Panc1 (cell line): ENCODE measurements at regions not wholly inside any gene's neighbourhood (a gene's known extent, or its start where the extent isn't known, plus 50 kb on each side); places are given as distances from the start of the nearest gene placed in this dataset.

Source experiments
- ATAC-seq: fragments of 200-7000 bp; cut with Tn5 transposase; 2 replicates; pipeline ENCODE4 v1.9.1; 2020; ENCODE audit warnings: mild to moderate bottlenecking, moderate library complexity
- BruUV-seq: library from RNA; stranded (reverse); fragments of 400-500 nt; replicated peaks from 2 replicates; lab custom pipeline; 2021; lab: Mats Ljungman, UMichigan
- CTCF ChIA-PET: fragments of 300-600 bp; sonication (Branson Sonifier 250); formaldehyde crosslinking; loops from one replicate; lab custom pipeline; 2022; ENCODE audit warnings: antibody characterized with exemption; lab: Charles Lee
- POLR2A ChIA-PET: fragments of 300-600 bp; sonication (Branson Sonifier 250); formaldehyde crosslinking; loops from one replicate; lab custom pipeline; 2022; ENCODE audit warnings: antibody characterized with exemption; lab: Charles Lee
- DNase-seq: peaks from one replicate; pipeline ENCODE4 v3.0.0-alpha.2; 2010; ENCODE audit warnings: low read depth, low spot score
- H3K27ac ChIP-seq: 2 replicates; pipeline ENCODE4 v1.5.1; 2011; ENCODE audit warnings: mild to moderate bottlenecking, low read length, inconsistent platforms
- H3K27me3 ChIP-seq: fragments of 200-500 bp; sonication (Bioruptor generic); 2 replicates; pipeline ENCODE4 v1.6.0; 2014; ENCODE audit warnings: low read length, inconsistent platforms; ENCODE audit not compliant: control insufficient read depth, insufficient read depth
- H3K36me3 ChIP-seq: fragments of 200-500 bp; sonication (Bioruptor generic); 2 replicates; pipeline ENCODE4 v1.5.1; 2014; ENCODE audit warnings: inconsistent platforms, mild to moderate bottlenecking, low read length, moderate library complexity; ENCODE audit not compliant: control insufficient read depth, insufficient read depth
- H3K4me1 ChIP-seq: 2 replicates; pipeline ENCODE4 v1.5.1; 2011; ENCODE audit warnings: inconsistent platforms, mild to moderate bottlenecking, low read length, moderate library complexity; ENCODE audit not compliant: control insufficient read depth, insufficient read depth
- H3K4me3 ChIP-seq, 2 experiments: 2 replicates each; pipeline ENCODE4 v1.5.1; 2011 to 2012; ENCODE audit warnings: low read depth in 2 of 2, low read length in 2 of 2, mild to moderate bottlenecking in 2 of 2, inconsistent platforms in 1 of 2, moderate library complexity in 1 of 2
- H3K9me3 ChIP-seq: fragments of 200-500 bp; sonication (Bioruptor generic); 2 replicates; pipeline ENCODE4 v1.5.1; 2014; ENCODE audit warnings: low read depth, mild to moderate bottlenecking, inconsistent platforms, low read length, moderate library complexity; ENCODE audit not compliant: control insufficient read depth, insufficient read depth
- POLR2AphosphoS5 ChIP-seq: IDR thresholded peaks from 2 replicates; pipeline ENCODE4 v1.6.1; 2012; ENCODE audit warnings: mild to moderate bottlenecking, low read depth, low read length, moderate library complexity
- SIN3A ChIP-seq: IDR thresholded peaks from 2 replicates; pipeline ENCODE4 v1.6.1; 2012; ENCODE audit warnings: low read depth, mild to moderate bottlenecking, low read length, moderate library complexity, borderline replicate concordance; ENCODE audit not compliant: insufficient read depth
- TCF7L2 ChIP-seq: IDR thresholded peaks from 2 replicates; pipeline ENCODE4 v1.6.1; 2011; ENCODE audit warnings: mild to moderate bottlenecking, low read depth, low read length, inconsistent platforms
- in situ Hi-C: cut with HindIII; loops from 2 replicates; pipeline ENCODE4 v1.10.0; 2016; ENCODE audit warnings: low sequenced_read_pairs, low pct_unique_long_range_greater_than_20kb
- intact Hi-C: fragments of 100-400 bp; cut with micrococcal nuclease; formaldehyde crosslinking; loops from one replicate; pipeline ENCODE4 v1.10.0; 2022; ENCODE audit not compliant: unreplicated experiment
- TF ChIP-seq, protein P1 (sequence below): fragments of 450-650 bp; IDR thresholded peaks from 2 replicates; pipeline ENCODE4 v1.5.1; 2017; ENCODE audit warnings: mild to moderate bottlenecking
- TF ChIP-seq, protein P2 (sequence below), 2 experiments: IDR thresholded peaks; 2 replicates each; pipeline ENCODE4 v1.6.1; 2011 to 2012; ENCODE audit warnings: low read depth in 2 of 2, control low read depth in 1 of 2, low read length in 1 of 2, mild to moderate bottlenecking in 1 of 2, moderate library complexity in 1 of 2; ENCODE audit not compliant: insufficient read depth in 1 of 2

DNA sequence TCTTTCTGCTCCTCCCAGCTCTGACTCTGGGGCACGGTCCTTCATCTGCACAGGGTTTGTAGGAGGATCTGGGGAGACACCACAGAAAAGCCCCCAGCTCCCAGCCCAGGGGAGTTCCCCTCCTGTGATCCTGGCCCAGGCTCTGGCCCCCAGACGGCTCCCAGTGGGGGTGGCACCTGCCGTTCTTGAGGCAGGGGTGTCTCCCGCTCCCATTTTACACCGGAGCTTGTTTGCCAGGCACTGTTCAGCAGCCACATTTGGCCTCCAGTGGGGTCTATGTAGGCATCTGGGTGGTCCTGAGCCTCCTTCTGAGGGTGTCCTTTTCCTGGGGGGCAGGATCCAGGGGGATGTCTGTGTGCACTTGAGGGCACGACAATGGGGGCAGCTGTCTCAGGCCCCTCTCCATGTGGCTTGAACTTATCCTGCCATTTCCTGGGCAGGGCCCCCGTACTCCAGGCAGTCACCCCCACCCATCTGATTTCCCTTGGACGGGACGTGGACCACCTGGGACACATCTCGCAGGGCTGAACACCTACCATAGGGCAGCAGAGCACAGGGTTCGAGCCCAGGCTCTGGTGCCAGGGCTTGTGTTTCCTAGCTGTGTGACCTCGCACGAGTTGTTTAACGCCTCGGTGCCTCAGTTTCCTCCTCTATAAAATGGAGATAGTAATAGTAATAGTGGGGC is 275.0 kb upstream of the MVB12B start:
- Histone ChIP-seq H3K9me3 (no peaks in the 10 kb centered on the region), H3K36me3 (no peaks in the 10 kb centered on the region), H3K4me3 (no peak overlapping the region), H3K4me1 (peaks cover 17% of the 10 kb centered on the region), H3K27ac (no peak overlapping the region), H3K27me3 (no peaks in the 10 kb centered on the region)
- TF ChIP-seq SIN3A (no peak), POLR2AphosphoS5 (no peak), TCF7L2 (no peak)
- TF ChIP-seq, protein P1, sequence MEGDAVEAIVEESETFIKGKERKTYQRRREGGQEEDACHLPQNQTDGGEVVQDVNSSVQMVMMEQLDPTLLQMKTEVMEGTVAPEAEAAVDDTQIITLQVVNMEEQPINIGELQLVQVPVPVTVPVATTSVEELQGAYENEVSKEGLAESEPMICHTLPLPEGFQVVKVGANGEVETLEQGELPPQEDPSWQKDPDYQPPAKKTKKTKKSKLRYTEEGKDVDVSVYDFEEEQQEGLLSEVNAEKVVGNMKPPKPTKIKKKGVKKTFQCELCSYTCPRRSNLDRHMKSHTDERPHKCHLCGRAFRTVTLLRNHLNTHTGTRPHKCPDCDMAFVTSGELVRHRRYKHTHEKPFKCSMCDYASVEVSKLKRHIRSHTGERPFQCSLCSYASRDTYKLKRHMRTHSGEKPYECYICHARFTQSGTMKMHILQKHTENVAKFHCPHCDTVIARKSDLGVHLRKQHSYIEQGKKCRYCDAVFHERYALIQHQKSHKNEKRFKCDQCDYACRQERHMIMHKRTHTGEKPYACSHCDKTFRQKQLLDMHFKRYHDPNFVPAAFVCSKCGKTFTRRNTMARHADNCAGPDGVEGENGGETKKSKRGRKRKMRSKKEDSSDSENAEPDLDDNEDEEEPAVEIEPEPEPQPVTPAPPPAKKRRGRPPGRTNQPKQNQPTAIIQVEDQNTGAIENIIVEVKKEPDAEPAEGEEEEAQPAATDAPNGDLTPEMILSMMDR = no peak
- TF ChIP-seq, protein P2, sequence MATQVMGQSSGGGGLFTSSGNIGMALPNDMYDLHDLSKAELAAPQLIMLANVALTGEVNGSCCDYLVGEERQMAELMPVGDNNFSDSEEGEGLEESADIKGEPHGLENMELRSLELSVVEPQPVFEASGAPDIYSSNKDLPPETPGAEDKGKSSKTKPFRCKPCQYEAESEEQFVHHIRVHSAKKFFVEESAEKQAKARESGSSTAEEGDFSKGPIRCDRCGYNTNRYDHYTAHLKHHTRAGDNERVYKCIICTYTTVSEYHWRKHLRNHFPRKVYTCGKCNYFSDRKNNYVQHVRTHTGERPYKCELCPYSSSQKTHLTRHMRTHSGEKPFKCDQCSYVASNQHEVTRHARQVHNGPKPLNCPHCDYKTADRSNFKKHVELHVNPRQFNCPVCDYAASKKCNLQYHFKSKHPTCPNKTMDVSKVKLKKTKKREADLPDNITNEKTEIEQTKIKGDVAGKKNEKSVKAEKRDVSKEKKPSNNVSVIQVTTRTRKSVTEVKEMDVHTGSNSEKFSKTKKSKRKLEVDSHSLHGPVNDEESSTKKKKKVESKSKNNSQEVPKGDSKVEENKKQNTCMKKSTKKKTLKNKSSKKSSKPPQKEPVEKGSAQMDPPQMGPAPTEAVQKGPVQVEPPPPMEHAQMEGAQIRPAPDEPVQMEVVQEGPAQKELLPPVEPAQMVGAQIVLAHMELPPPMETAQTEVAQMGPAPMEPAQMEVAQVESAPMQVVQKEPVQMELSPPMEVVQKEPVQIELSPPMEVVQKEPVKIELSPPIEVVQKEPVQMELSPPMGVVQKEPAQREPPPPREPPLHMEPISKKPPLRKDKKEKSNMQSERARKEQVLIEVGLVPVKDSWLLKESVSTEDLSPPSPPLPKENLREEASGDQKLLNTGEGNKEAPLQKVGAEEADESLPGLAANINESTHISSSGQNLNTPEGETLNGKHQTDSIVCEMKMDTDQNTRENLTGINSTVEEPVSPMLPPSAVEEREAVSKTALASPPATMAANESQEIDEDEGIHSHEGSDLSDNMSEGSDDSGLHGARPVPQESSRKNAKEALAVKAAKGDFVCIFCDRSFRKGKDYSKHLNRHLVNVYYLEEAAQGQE (IDR thresholded peaks at IDR 0.05; ENCODE audit: insufficient read depth in 1 of 2, low read depth in 2 of 2, low read length in 1 of 2) = no peak
- ATAC-seq = no peak
- no peak for DNase-seq
- in situ Hi-C loops = no loop called here
- ChIA-PET CTCF (no interaction called here), POLR2A (interaction anchor here (0.5 kb wide), 1 partner anchor 212 kb away, joined by 4 read pairs; no protein-coding TSS in a partner anchor)
- no TSS peak for BruUV-seq
- intact Hi-C loops = no loop called here

DNA sequence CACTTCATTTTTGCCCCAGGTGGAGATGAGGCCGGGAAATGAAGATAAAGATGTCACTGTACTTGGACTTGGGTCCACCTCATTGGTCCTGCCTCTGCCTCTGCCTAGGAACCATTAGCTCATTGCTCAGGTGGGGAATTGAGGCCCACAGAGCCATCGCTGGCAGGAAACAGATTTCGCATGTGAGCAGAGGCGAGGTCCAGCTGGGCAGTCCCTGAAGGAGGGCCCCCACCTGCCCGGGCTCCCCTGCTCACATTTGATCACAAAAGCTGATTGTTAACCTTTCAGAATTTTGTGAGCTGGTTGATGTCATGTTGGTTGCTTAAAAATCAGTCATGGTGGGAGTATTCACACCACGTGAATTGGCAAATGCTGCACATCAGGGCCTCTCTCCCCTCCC is 273.8 kb upstream of the MVB12B start:
- DNase-seq (no peak), ATAC-seq (no peak)
- POLR2A ChIA-PET = no interaction called here
- CTCF ChIA-PET = no interaction called here
- H3K9me3 ChIP-seq = no peaks in the 10 kb centered on the region
- no peak overlapping the region for H3K4me3 ChIP-seq
- no TSS peak for BruUV-seq
- in situ Hi-C loops (no loop called here), intact Hi-C loops (no loop called here)
- no peak for TF ChIP-seq SIN3A
- TF ChIP-seq POLR2AphosphoS5 = no peak
- no peak for TF ChIP-seq TCF7L2
- TF ChIP-seq, protein P1 = no peak
- TF ChIP-seq, protein P2 (IDR thresholded peaks at IDR 0.05; ENCODE audit: insufficient read depth in 1 of 2, low read depth in 2 of 2, low read length in 1 of 2) = no peak
- H3K4me1 ChIP-seq = peaks cover 14% of the 10 kb centered on the region
- H3K36me3 ChIP-seq = no peaks in the 10 kb centered on the region
- H3K27ac ChIP-seq = no peak overlapping the region
- no peaks in the 10 kb centered on the region for H3K27me3 ChIP-seq
